Activated T-helper 1 cell treated with anti-CD3 and anti-CD28 coated beads, Interleukin-12 subunit alpha, Interleukin-12 subunit beta, Interleukin-2, Interleukin-4 antibody, amounts not matched to agents 30 ng/mL and 10 ng/mL and 1 ng/mL, durations not matched to agents 14 hours and 24 hours and 36 hours (primary cell): ENCODE measurements at regions not wholly inside any gene's neighbourhood (a gene's known extent, or its start where the extent isn't known, plus 50 kb on each side); places are given as distances from the start of the nearest gene placed in this dataset.

ENCODE experiments used
- DNase-seq: peaks from one replicate; pipeline ENCODE4 v3.0.0; 2021; ENCODE audit warnings: low spot score
- H3K27ac Mint-ChIP-seq: one replicate; pipeline ENCODE4 v1.8.0; 2021; ENCODE audit warnings: mild to moderate bottlenecking, mixed read lengths
- H3K27me3 Mint-ChIP-seq: one replicate; pipeline ENCODE4 v1.8.0; 2022; ENCODE audit warnings: mild to moderate bottlenecking, moderate library complexity, mixed read lengths; ENCODE audit not compliant: insufficient read depth
- H3K36me3 Mint-ChIP-seq: one replicate; pipeline ENCODE4 v1.8.0; 2021; ENCODE audit warnings: low read depth, mixed read lengths
- H3K4me1 Mint-ChIP-seq: one replicate; pipeline ENCODE4 v1.8.0; 2021; ENCODE audit warnings: low read depth, mixed read lengths
- H3K4me3 Mint-ChIP-seq: one replicate; pipeline ENCODE4 v1.8.0; 2021; ENCODE audit warnings: mild to moderate bottlenecking, moderate library complexity, mixed read lengths
- H3K9me3 Mint-ChIP-seq: one replicate; pipeline ENCODE4 v1.8.0; 2021; ENCODE audit warnings: mixed read lengths
- intact Hi-C: fragments of 100-400 bp; cut with micrococcal nuclease; formaldehyde crosslinking; loops from one replicate; pipeline ENCODE4 v1.15.1; 2024

DNA sequence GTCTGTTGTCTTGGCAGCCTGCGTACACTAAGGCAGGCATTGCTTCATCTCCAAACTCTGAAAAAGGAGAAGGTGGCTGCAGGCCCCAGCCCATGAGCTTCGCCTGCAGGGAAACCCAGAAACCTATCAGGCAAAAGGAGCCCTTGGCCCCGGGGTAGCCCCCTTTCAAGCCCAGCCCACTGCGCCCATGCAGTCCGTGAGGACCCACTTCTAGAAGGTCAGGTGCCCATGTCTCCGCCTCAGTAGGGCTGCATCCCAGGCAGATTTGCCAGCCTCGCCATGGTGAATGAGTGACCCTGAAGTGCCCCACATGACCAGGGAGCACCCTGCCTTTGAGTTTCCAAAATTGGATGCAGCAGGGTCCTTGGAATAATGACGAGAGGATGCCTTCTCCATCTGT lies 1158.4 kb downstream of the BRD1 start:
- no peak overlapping the region for H3K4me3 Mint-ChIP-seq
- no peaks in the 10 kb centered on the region for H3K36me3 Mint-ChIP-seq
- DNase-seq: no peak
- H3K4me1 Mint-ChIP-seq: no peaks in the 10 kb centered on the region
- intact Hi-C loops: no loop called here
- no peak overlapping the region for H3K27ac Mint-ChIP-seq
- H3K9me3 Mint-ChIP-seq: peaks cover 37% of the 10 kb centered on the region
- H3K27me3 Mint-ChIP-seq: no peaks in the 10 kb centered on the region

DNA sequence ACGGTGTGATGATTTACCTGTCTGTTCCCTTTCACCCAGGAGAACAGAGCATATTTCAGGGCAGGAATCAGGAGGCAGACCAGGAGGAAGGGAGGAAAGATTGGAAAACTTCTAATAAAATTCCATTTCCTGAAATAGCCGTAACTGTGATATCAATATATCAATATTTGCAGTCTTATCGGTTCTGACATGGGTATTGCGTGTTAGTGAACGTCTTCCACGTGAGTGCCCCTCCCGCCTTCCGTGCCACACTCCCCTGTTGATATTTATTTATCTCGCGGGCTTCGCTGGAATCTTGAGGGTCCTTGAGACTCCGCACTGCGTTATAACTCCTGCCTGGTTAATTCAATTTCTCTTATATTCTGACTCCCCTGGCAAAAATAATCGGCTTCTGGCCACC lies 1160.4 kb downstream of the BRD1 start:
- no peaks in the 10 kb centered on the region for H3K4me1 Mint-ChIP-seq
- H3K27me3 Mint-ChIP-seq: no peaks in the 10 kb centered on the region
- H3K36me3 Mint-ChIP-seq: no peaks in the 10 kb centered on the region
- DNase-seq: no peak
- intact Hi-C loops: no loop called here
- H3K27ac Mint-ChIP-seq: no peak overlapping the region
- H3K4me3 Mint-ChIP-seq: no peak overlapping the region
- H3K9me3 Mint-ChIP-seq: peaks cover 29% of the 10 kb centered on the region

DNA sequence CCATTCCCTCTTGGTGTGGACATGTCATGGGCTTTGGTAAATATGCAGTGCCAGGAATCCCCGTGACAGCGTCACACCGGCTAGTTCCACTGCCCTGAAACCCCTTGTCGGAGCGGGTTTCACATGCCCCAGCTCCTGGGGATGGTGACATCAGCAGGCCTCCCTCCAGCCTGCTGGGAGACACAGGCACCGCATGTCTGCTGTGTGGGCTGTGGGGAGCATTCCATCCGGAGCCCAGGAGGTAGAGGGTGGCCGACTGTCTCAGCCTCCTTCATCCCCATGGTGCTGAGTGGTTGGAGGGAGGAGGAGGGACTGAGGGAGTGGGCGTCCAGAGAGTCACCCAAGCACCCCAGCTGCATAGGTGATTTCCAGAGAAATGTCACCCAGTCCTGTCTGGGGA lies 1161.1 kb downstream of the BRD1 start:
- no peak for DNase-seq
- H3K4me1 Mint-ChIP-seq: no peaks in the 10 kb centered on the region
- no peaks in the 10 kb centered on the region for H3K27me3 Mint-ChIP-seq
- H3K36me3 Mint-ChIP-seq: no peaks in the 10 kb centered on the region
- H3K4me3 Mint-ChIP-seq: no peak overlapping the region
- peaks cover 22% of the 10 kb centered on the region for H3K9me3 Mint-ChIP-seq
- no peak overlapping the region for H3K27ac Mint-ChIP-seq
- intact Hi-C loops: no loop called here

DNA sequence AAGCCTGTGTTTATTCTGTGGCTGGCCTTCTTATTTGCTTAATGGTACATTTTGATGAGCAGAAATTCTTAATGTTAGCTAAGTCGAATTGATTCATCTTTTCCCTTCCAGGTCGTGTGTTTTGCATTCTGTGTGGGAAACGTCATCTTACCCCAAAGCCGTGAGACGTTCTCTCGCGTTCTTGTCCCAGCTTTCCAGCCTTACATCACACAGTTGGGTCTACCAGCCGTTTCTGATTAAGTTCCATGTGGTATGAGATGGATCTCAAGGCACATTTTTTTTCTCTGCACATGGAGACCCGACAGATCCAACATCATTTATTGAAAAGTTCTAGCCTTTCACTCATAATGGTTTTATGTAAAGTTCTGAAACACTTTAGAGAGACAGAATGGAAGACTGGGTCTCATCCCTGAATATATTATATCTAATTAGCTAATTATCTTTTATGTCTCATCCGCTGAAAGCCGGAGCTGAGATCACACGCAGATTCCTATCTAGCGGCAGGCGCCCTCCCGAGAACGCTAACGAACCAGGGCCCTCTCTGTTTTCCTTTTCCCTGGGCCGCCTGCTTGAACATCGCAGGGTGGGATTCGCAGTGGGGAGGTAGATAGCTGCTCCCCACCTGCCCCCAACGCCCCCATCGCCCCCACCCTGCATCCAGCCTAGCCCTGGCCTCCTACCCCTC lies 1162.2 kb downstream of the BRD1 start:
- H3K4me3 Mint-ChIP-seq: no peak overlapping the region
- peaks cover 18% of the 10 kb centered on the region for H3K9me3 Mint-ChIP-seq
- H3K27me3 Mint-ChIP-seq: no peaks in the 10 kb centered on the region
- no peaks in the 10 kb centered on the region for H3K4me1 Mint-ChIP-seq
- intact Hi-C loops: no loop called here
- DNase-seq: no peak
- H3K27ac Mint-ChIP-seq: no peak overlapping the region
- H3K36me3 Mint-ChIP-seq: no peaks in the 10 kb centered on the region

DNA sequence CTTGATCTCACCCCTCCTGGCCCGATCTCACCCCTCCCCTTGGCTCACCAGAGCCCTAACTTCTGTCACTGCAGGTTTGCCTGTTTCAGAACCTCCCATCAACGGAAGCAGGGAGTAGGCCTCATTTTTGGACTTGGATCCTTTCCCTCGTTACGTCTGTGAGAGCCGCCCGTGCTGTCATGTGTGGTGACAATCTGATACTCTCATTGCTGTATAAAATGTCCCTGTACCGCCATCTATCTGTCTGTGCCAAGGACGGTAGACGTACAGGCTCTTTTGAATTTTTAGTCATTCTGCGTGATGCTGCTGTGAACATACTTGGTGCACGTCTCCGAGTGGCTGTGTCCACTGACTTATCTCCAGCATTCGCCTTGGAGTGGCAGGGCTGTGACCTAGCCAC lies 1163.1 kb downstream of the BRD1 start:
- no peaks in the 10 kb centered on the region for H3K27me3 Mint-ChIP-seq
- no peak overlapping the region for H3K27ac Mint-ChIP-seq
- H3K4me1 Mint-ChIP-seq: no peaks in the 10 kb centered on the region
- peaks cover 18% of the 10 kb centered on the region for H3K9me3 Mint-ChIP-seq
- intact Hi-C loops: no loop called here
- no peak for DNase-seq
- H3K36me3 Mint-ChIP-seq: no peaks in the 10 kb centered on the region
- no peak overlapping the region for H3K4me3 Mint-ChIP-seq

DNA sequence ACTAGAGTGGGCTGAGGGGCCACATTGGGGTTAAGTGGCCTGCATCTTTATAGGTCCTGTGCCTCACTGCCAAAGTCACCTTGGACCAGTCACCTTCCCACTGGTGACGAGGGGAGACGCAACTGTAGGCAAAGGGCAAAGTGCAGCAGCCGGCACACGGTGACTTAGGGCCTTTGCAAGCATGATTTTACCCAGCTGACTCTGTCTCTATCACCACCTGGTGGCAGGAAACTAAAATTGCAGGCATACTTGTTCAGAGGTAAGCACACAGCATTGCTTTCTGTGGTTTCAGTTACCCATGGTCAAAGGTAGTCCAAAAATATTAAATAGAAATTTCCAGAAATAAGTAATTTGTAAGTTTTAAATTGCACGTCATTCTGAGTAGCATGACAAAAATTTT lies 1164.4 kb downstream of the BRD1 start:
- H3K27me3 Mint-ChIP-seq: no peaks in the 10 kb centered on the region
- intact Hi-C loops: no loop called here
- H3K4me3 Mint-ChIP-seq: no peak overlapping the region
- no peaks in the 10 kb centered on the region for H3K36me3 Mint-ChIP-seq
- peaks cover 18% of the 10 kb centered on the region for H3K9me3 Mint-ChIP-seq
- no peak for DNase-seq
- no peak overlapping the region for H3K27ac Mint-ChIP-seq
- no peaks in the 10 kb centered on the region for H3K4me1 Mint-ChIP-seq

DNA sequence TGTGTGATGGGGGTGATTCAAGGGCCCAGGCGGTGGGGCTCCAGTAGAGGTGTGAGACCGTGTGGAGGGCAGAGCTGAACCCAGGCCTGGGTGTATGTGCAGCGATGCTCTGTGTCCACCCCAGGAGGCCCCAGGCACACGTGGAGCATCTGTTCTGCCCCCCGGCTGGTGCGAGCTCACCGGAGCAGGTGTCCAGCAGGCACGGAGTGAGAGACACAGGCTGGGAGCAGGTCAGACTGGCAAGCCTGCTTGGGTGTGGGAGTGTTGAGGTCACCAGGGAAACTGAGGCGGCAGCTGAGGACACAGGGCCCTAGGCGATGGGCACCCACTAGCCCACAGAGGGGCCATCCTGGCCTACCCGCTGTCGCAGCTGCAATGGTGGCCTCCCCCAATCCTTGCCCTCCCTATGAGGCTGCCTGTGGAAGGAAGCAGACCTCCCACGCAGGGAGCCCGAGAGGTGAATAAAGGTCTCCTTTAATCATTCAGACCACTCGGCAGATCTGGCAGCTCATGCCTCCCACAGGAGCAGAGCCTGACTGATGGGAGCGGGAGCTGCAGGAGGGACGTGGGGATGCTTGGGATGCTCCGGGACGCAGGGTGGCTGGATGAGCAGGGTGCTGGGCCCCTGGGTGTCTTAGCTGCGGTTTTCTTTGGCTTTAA lies 1165.1 kb downstream of the BRD1 start:
- intact Hi-C loops: no loop called here
- no peaks in the 10 kb centered on the region for H3K27me3 Mint-ChIP-seq
- H3K4me1 Mint-ChIP-seq: no peaks in the 10 kb centered on the region
- H3K9me3 Mint-ChIP-seq: peaks cover 18% of the 10 kb centered on the region
- no peak overlapping the region for H3K27ac Mint-ChIP-seq
- H3K4me3 Mint-ChIP-seq: no peak overlapping the region
- no peak for DNase-seq
- no peaks in the 10 kb centered on the region for H3K36me3 Mint-ChIP-seq

DNA sequence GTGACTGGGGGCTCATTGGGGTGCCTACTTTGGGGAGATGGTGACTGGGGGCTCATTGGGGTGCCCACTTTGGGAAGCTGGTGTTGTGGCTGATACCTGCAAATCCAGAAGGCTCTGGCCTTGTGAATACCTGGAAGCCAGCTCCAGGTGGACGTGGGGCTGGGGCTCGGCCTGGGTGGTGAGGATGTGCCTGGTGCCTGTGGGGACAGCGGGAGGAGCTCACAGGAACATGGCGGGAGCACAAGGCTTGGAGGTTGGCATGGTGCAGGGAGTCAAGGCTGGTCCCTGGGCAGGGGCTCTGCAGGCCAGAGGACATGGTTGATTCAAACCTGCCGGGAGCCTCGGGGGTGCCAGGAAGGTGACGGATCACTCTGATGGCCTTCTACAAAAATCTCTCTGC lies 1165.7 kb downstream of the BRD1 start:
- Mint-ChIP-seq H3K36me3 (no peaks in the 10 kb centered on the region), H3K4me1 (no peaks in the 10 kb centered on the region), H3K9me3 (peaks cover 18% of the 10 kb centered on the region), H3K27ac (no peak overlapping the region), H3K27me3 (no peaks in the 10 kb centered on the region), H3K4me3 (no peak overlapping the region)
- DNase-seq: no peak
- intact Hi-C loops: no loop called here

DNA sequence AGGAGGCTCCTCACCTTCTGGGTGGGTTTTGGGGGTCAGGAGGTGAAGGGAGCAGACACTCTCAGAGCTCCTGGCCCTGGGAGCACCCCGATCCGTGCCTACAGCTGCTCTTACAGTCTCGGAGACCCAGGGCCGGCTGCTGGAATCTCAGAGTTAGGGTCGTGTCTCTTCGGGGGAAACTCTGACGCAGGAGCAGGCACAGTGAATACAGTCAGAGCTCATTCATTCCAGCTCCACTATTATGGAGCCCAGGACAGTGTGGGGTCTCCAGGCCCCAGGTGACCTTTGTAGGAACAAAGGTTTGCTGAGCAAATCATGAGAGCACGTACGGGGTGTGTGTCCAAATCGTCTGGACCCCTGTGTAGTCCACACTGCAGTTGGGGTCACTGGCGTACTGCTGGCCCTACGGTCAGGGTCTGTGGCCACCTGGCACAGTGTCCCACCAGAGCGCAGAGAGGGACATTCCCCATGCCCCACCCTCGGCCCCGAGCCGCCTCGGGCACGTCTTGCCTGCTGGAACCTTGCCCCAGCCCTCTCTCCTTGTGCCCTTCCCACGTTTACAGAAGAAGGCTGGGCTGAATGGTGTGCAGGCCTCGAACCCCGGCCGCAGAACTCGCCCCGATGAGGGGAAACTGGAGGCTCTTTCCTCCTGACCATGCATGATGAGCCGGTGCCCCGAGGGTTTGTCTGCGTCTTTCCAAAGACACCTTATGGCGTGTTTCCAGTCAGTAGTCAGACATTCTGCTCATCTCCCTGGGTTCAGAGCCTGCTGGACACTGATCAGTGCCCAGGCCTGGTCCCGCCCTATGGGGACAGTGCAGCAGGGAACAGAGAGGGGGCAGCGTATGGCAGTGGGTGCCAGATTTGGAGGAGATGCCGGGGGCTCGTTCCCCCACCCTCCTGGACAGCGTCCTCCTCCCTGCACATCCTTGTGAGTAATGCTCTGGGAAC lies 1166.6 kb downstream of the BRD1 start:
- no peaks in the 10 kb centered on the region for H3K36me3 Mint-ChIP-seq
- DNase-seq: no peak
- peaks cover 18% of the 10 kb centered on the region for H3K9me3 Mint-ChIP-seq
- no peaks in the 10 kb centered on the region for H3K27me3 Mint-ChIP-seq
- no peak overlapping the region for H3K4me3 Mint-ChIP-seq
- H3K4me1 Mint-ChIP-seq: no peaks in the 10 kb centered on the region
- no peak overlapping the region for H3K27ac Mint-ChIP-seq
- intact Hi-C loops: no loop called here

DNA sequence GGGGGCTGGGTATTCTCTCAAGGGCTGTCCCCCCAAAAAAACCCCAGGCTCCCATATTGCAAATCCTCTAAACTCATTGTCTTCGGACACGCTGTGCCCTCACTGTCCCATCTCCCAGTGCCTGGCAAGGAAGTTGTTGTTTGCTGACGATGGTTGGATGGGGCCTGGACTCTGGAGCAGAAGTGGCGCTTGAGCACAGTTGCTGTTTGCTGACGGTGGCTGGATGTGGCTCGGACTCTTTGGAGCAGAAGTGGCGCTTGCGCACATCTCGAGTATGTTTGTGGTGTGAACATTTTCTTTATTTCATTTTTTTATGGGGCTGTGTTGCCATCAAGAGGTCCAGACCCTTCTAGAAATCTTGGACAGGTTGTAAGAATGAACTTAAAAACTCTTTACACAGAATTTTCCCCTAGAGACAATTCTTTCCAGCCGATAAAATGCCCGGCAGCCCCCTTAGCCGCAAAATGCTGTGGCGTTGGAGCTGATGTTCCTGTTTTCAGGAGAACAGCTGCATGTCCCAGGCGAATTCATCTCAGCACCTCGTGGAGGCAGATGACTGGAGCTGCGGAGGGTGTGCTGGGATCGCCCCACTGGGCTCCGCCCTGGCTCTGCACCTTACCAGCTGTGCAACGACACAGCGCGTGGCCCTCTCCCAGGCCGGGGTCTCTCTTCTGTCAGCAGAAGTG lies 1167.4 kb downstream of the BRD1 start:
- Mint-ChIP-seq H3K27ac (no peak overlapping the region), H3K4me3 (no peak overlapping the region), H3K4me1 (no peaks in the 10 kb centered on the region), H3K27me3 (no peaks in the 10 kb centered on the region), H3K36me3 (no peaks in the 10 kb centered on the region), H3K9me3 (peaks cover 16% of the 10 kb centered on the region)
- intact Hi-C loops: no loop called here
- no peak for DNase-seq

DNA sequence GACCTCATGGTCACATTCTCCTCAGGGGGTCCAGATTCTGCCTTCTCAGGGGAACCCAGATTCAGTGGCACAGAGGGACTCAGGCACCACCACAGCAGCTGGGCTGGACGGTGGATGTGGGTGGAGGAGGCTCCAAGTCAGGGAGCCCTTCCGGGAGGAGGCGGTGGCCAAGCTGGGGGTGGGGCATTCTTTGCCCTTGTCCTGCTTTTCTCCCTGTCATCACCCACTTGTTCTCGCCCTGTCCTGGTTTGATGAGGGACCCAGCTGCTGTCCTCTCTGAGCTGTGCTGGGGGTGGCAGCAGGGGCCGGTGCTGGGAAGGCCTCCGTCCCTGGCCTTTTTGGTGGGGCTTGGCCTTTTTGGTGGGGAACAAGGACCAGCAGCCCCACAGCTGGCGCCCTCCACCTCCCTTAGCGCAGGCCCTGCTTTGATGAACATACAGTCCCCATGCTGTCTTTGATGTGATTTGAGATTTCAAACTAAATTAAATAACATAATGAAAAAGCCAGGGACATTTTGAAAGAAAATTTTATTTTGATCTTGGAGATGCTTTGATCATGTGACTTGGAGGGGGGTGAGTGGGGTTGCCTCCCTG lies 1168.2 kb downstream of the BRD1 start:
- H3K4me1 Mint-ChIP-seq: no peaks in the 10 kb centered on the region
- no peak overlapping the region for H3K4me3 Mint-ChIP-seq
- peaks cover 10% of the 10 kb centered on the region for H3K9me3 Mint-ChIP-seq
- intact Hi-C loops: no loop called here
- no peaks in the 10 kb centered on the region for H3K36me3 Mint-ChIP-seq
- no peak for DNase-seq
- no peaks in the 10 kb centered on the region for H3K27me3 Mint-ChIP-seq
- no peak overlapping the region for H3K27ac Mint-ChIP-seq

DNA sequence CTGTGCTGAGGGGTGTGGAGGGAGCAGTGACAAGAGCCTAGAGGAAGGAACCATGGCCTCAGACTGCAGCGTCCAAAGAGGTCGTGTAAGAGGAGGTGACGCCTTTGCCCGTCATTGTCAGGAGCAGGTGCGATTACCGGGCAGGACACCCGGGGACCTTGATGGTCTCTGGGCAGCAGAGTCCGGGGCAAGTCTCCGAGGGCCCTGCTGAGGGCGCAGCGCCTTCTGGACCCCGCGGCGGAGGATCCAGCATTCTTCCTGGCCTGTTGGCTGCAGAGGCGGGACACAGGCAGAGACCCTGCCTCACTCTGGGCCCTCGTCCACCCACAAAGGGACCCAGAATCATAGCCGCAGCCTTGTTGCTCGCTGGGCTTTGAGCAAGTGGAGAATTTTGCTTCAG lies 1168.8 kb downstream of the BRD1 start:
- Mint-ChIP-seq H3K27me3 (no peaks in the 10 kb centered on the region), H3K4me3 (no peak overlapping the region), H3K27ac (no peak overlapping the region), H3K4me1 (no peaks in the 10 kb centered on the region), H3K9me3 (peaks cover 4% of the 10 kb centered on the region), H3K36me3 (no peaks in the 10 kb centered on the region)
- no peak for DNase-seq
- intact Hi-C loops: no loop called here
